HL-60 (cell line): ENCODE measurements at regions not wholly inside any gene's neighbourhood (a gene's known extent, or its start where the extent isn't known, plus 50 kb on each side); places are given as distances from the start of the nearest gene placed in this dataset.
"Not testable (repeated sequence)": the region's sequence is repeated elsewhere in the genome, so short reads cannot be mapped to it uniquely, and the experiment has no call there.

ENCODE experiments used
- CTCF ChIP-seq: IDR thresholded peaks from one replicate; pipeline ENCODE4 v1.5.1; 2011; ENCODE audit warnings: low read length, control low read depth, inconsistent platforms; ENCODE audit not compliant: insufficient read depth
- GABPA ChIP-seq: IDR thresholded peaks from 2 replicates; pipeline ENCODE4 v1.6.1; 2012; ENCODE audit warnings: low read depth
- POLR2AphosphoS5 ChIP-seq: IDR thresholded peaks from 2 replicates; pipeline ENCODE4 v1.6.1; 2012; ENCODE audit warnings: low read depth
- TF ChIP-seq, protein P1 (sequence below): IDR thresholded peaks from 2 replicates; pipeline ENCODE4 v1.6.1; 2012; ENCODE audit warnings: low read depth; ENCODE audit not compliant: insufficient replicate concordance

- not testable (repeated sequence) for TF ChIP-seq GABPA, CTCF, POLR2AphosphoS5
- TF ChIP-seq, protein P1, sequence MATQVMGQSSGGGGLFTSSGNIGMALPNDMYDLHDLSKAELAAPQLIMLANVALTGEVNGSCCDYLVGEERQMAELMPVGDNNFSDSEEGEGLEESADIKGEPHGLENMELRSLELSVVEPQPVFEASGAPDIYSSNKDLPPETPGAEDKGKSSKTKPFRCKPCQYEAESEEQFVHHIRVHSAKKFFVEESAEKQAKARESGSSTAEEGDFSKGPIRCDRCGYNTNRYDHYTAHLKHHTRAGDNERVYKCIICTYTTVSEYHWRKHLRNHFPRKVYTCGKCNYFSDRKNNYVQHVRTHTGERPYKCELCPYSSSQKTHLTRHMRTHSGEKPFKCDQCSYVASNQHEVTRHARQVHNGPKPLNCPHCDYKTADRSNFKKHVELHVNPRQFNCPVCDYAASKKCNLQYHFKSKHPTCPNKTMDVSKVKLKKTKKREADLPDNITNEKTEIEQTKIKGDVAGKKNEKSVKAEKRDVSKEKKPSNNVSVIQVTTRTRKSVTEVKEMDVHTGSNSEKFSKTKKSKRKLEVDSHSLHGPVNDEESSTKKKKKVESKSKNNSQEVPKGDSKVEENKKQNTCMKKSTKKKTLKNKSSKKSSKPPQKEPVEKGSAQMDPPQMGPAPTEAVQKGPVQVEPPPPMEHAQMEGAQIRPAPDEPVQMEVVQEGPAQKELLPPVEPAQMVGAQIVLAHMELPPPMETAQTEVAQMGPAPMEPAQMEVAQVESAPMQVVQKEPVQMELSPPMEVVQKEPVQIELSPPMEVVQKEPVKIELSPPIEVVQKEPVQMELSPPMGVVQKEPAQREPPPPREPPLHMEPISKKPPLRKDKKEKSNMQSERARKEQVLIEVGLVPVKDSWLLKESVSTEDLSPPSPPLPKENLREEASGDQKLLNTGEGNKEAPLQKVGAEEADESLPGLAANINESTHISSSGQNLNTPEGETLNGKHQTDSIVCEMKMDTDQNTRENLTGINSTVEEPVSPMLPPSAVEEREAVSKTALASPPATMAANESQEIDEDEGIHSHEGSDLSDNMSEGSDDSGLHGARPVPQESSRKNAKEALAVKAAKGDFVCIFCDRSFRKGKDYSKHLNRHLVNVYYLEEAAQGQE, result not testable (repeated sequence)
Measured at GRCh38 chr1:149246212-149246611, 142.9 kb upstream of the NBPF9 start.
